ENCODE measurements at regions not wholly inside any gene's neighbourhood (a gene's known extent, or its start where the extent isn't known, plus 50 kb on each side); places are given as distances from the start of the nearest gene placed in this dataset.

- no peak for DNase-seq (ENCODE audit: low spot score)
Observed at GRCh38 chr4:151987606-151988005, 226.8 kb upstream of the GATB start.

DNA sequence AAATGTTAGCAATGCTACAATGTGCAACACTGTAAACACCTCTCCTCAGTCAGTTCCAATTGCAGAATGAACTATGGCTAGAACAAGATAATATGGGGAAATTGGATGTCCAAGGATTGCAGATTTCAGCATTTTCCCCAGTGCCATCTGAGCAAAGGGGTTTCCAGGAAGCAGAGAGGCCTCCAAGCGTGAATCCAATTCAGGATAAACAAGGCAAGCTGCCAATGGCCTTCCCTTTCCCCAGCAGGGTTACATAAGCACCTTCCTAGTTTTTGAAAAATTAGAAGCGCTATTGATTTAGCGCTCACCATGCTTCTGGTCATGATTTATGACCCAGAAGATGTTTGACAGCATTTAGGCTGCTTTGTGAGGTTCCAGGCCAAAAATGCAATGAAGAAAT lies 223.0 kb upstream of the GATB start:
- DNase-seq (ENCODE audit: low spot score), result no peak

GRCh38 chr4:151979819-151980218 lies 219.0 kb upstream of the GATB start:
- no peak for DNase-seq (ENCODE audit: low spot score)

DNA sequence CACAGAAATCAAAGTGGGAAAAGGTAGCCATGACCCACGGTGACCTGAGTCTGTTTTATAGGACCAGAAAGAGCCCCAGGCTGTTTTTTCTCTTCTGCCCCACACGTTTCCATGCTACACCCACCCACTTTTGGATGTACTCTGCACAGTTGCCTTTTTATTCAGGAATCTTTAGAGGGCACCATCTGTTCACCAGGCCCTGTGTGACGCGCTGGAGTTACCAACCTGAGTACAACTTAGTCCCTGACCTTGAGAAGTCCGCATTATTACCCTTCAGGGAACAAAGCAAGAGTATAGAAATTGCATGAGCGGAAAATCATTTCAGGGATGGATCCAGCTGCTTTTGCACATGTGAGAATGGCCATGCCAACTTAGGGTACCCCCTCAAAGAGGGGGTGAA lies 207.8 kb upstream of the GATB start:
- no peak for DNase-seq (ENCODE audit: low spot score)

DNA sequence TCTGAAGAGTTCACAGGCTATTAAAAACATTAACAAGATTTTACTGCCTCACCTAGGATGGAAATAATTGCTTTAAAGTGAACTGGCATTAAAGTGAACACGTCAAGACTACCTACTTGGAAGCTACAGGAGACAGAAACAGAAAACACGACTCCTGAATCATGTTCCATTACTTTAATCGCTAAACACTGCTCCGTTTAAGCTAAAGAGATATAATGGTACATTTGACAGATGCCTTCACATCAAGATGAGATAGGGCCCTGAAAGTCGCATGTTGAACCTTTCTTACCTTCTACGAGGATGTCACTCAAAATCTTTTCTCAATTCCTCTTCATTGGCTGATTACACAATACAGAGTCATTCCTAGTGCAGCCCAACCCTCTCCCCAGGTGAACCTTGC lies 206.3 kb upstream of the GATB start:
- DNase-seq (ENCODE audit: low spot score), result no peak

GRCh38 chr4:151962138-151962823 lies 201.5 kb upstream of the GATB start:
- DNase-seq (ENCODE audit: low spot score), result no peak

DNA sequence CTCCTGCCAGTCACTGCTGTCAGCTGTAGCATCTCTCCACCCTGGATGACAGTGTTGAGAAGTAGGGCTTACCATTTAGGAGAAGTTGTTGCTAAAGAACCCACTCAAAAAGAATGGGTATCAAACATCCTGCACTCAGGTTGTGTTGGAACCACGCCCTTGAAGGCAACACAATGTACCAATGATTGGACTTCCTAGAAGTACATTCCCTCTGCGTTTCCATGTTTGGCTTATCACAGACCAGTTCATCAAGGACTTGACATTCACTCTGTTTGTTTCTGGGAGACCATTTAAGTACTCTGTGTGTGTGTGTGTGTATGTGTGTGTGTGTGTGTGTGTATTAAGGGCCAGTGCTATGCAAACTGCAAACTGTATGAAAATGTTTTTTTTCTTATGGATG lies 200.6 kb upstream of the GATB start:
- DNase-seq (ENCODE audit: low spot score), result no peak

DNA sequence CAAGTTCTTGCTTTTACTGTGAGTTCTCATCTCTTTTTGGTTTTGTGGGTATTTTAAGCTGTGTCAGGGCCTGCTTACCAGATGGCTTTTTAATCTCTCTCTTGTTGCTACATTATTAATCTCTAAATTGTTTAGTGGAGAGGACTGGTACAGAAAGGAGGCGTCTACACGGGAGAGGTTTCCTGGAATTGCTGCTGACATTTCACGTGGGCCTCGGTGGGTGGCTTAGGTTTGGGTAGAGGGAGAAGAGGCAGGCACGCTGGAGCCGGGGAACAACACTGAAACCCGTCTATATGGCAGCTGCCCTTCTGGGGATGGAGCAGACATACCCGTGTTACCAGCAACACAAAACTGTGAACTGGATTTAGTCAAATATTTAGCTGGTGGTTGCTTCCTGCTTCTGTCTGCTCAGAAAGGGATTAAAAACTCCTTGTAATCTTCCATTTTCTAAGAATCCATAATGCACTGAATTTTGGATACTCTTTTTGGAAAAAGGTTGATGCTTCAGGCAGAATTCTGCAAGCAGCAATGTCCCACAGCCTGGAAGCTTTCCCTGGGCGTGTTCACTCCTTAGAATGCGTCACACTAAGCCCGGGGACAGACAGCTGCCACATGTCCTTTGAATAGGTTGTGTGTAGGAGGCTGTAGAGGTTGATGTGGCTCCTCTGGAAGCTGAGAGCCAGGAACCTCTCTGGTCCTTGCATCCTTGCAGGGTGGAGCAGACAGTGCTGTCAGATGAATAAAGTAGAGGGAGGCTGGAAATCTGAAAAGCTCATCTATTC lies 199.8 kb upstream of the GATB start:
- DNase-seq (ENCODE audit: low spot score), result no peak

DNA sequence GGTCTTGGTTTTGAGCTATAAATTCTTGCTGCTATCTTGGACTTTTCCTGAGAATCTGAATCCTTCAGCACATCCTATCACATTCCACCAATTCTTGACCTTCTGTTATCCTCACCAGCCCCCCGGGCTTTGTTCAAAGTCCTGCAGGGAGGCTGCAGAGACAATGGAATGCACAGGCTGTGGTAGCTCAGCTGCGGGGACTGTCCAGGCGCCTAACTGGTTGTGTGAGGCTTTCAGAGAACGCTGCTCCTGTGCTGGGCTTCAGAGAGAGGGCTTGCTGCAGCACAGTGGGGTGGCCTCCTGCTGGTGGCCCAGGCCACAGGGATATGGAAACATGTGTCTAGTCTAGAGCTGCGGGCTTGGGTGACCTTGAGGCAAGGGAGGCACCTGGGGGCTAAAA lies 196.3 kb upstream of the GATB start:
- DNase-seq (ENCODE audit: low spot score), result no peak

DNA sequence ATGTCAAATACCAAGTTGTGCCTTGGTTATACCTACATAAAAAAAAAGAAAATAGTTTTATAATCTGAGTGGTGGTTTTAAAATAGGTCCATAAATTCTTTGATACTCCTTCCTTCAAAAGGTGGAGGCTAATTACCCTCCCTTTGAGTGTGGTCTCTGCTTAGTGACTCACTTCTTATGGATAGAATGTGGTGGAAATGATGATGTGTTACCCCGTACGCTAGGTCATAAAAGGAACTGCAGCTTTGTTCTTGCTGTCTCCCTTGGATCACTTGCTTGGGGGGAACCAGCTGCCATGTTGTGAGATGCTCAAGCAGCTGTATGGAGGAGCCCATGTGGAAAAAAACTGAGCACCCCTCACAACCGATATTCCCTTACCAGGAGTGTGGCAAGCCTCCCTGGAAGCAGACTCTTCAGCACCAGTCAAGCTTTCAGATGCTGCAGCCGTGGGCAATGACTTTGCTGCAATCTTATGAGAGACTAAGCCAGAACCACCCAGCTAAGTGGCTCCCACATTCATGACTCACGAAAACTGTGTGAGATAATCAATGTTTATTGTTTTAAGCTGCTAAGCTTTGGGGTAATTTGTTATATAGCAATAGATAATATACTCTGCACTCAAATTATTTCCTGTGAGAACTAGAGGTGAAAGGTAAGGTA lies 195.0 kb upstream of the GATB start:
- no peak for DNase-seq (ENCODE audit: low spot score)

- DNase-seq (ENCODE audit: low spot score), result no peak
Observed at GRCh38 chr4:151953795-151954372, 193.1 kb upstream of the GATB start.

DNA sequence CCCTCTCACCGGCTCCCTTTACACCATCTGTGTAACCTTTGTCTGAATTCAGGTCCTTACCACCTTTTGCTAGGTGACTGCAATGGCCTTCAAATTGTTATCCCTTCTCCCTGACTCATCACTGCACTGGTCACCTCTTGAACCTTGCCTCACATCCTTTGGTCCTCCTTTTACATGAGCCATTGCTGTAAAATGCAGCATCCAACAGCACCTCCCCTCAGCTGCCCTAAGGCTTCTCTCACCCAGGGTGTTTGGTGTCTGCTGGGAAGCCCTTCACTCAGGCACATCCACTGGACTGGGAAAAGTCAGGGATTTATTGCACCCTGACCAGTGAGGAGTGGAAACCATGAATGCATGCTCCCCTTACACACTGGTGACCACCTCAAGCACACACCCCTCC lies 192.5 kb upstream of the GATB start:
- no peak for DNase-seq (ENCODE audit: low spot score)

DNA sequence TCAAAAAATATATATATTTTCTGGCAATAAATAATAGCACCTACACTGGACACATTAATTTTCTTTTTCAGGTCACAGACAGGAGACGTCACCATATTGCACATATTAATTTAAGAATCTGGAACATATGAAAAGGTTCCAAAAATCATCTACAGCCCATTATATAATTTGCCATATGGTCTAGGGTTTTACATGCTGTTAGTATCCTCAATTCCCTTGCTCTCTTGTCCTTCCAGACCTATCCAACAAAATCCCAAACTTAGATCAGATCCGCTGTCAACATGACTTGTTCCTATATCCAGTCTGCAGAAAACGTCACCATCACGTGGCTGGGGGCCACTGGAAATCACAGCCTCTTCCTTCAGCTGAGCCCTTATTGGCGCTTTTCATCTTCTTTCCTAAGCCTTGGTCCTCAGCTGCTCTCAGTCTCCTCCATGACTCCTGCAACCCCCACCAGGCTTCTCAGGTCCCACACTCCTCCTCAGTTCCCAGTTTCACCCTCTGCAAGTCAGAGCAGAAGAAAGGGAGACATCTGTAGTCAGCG lies 192.0 kb upstream of the GATB start:
- no peak for DNase-seq (ENCODE audit: low spot score)

DNA sequence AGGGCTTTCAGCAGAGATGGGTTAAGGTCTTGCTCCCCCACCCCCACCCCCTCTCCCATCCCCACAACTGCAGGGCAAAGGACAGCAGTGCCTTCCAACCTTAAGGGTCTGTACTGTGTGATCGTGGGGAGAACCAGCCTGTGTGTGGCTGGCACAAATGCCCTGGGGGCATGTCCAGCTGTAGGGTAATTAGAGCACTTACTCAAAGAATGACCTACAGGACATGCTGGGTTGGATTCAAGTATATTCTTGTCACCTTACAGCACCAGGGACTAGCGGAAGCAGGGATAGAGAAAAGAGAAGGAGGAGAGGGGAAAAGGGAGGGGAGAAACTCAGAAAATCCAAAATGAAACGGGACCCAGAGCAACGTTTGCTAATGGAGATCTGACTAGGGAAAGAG lies 191.3 kb upstream of the GATB start:
- DNase-seq (ENCODE audit: low spot score), result no peak

DNA sequence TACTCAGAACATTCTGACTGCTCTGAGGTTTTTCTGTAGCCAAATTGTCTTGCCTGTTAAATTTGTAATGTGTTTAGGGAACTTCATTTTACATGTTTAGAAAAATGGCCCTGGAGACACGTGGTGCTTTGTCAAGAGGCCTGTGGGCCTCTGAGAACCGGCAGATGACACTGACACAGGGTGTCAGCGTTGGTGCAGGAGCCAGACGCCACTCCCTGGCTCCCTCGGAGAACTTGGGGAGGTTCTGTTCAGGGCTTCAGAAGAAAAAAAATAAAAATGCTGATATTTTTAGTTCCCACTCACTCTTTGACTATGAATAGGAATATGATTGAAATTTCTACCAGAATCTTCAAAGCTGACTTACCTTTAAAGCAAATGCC lies 190.9 kb upstream of the GATB start:
- no peak for DNase-seq (ENCODE audit: low spot score)

GRCh38 chr4:151950993-151951670 lies 190.3 kb upstream of the GATB start:
- no peak for DNase-seq (ENCODE audit: low spot score)

DNA sequence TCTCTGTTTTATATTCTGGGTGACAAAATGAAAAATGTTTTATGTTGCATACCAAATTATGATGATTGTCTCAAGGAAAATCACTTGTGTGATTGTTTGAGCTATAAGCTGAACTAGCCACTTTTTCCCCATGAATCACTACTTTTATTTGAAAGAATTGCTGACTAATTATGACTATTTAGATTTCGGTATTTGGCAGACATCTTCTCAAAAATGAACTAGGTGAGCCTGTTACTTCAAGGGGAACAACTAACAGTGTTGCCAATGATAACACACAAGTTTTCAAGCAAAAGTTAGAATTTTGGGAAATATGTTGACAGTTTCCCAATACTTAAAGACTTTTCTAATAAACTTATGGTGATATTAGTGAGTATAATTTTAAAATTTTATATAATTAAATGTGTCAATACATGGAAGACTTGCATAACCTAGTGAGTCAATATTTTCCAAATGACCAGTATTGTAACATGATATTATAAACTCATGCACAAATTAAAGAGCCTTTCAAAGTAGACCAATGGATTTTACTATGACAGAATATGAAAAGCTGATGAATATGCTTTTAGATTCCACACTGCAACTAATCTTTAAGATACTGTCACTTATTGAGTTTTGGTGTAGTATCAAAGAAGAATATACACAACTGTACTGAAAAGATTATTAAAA lies 187.7 kb upstream of the GATB start:
- no peak for DNase-seq (ENCODE audit: low spot score)

DNA sequence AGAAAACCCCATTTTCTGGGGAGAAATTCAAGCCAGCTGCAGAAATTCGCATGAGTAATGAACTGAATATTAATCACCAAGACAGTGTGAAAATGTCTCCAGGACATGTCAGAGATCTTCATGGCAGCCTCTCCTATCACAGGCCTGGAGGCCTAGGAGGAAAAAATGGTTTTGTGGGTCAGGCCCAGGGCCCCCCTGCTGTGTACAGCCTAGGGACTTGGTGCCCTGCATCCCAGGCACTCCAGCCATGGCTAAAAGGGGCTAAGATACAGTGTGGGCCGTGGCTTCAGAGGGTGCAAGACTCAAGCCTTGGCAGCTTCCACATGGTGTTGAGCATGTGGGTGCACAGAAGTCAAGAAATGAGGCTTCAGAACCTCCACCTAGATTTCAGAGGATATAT lies 185.9 kb upstream of the GATB start:
- no peak for DNase-seq (ENCODE audit: low spot score)

GRCh38 chr4:151942971-151943370 lies 182.2 kb upstream of the GATB start:
- no peak for DNase-seq (ENCODE audit: low spot score)

DNA sequence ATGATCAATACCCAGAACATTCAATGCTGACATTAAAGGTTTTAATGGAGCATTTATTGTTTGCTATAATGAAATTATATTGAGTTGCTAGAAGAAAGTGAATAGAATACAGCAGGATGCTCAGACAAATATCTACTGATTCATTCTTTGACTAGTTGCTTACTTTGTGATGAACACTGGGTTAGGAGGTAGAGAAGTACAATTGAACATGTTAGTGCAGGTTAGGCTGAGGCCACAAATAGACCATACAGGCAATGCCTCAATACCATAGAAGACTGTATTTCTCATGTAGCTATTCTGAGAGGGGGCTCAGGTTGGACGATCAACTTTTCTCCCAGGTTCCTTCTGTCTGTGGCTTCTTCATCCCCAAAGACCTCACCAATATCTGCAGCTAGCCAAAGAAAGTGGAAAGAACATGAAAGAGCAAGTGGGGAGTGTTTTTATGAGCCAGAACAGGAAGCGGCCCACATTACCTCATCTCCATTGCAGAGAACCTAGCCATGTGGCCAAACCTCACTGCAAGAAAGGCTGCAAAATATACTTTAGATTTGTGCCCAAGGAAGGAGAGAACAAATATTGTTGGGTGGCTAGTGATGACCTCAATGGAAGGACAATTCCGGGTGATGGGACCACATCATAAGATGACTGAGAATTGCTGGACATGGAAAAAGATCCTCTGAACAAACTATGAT lies 180.3 kb upstream of the GATB start:
- DNase-seq (ENCODE audit: low spot score), result no peak

GRCh38 chr4:151940291-151940690 lies 179.5 kb upstream of the GATB start:
- DNase-seq (ENCODE audit: low spot score), result no peak
